ENCODE measurements at regions not wholly inside any gene's neighbourhood (a gene's known extent, or its start where the extent isn't known, plus 50 kb on each side); places are given as distances from the start of the nearest gene placed in this dataset.

GRCh38 chr16:35686595-35686994, 2227.2 kb downstream of the TP53TG3F start:
- DNase-seq = no peak

- no peak for DNase-seq
Measured at GRCh38 chr16:35687071-35687470, 2227.7 kb downstream of the TP53TG3F start.

GRCh38 chr16:35687781-35688180, 2228.4 kb downstream of the TP53TG3F start:
- DNase-seq = no peak

- DNase-seq = no peak
Measured at GRCh38 chr16:35689764-35690163, 2230.4 kb downstream of the TP53TG3F start.

- no peak for DNase-seq
Measured at GRCh38 chr16:35690413-35690812, 2231.0 kb downstream of the TP53TG3F start.

- DNase-seq = no peak
Measured at GRCh38 chr16:35691057-35691456, 2231.6 kb downstream of the TP53TG3F start.

GRCh38 chr16:35692824-35693223, 2233.4 kb downstream of the TP53TG3F start:
- no peak for DNase-seq

- no peak for DNase-seq
Measured at GRCh38 chr16:35706901-35707300, 2247.5 kb downstream of the TP53TG3F start.

GRCh38 chr16:35711435-35711834, 2252.0 kb downstream of the TP53TG3F start:
- no peak for DNase-seq

GRCh38 chr16:35711958-35712357, 2252.5 kb downstream of the TP53TG3F start:
- no peak for DNase-seq

- DNase-seq = no peak
Measured at GRCh38 chr16:35713762-35714650, 2254.6 kb downstream of the TP53TG3F start.

- DNase-seq = no peak
Measured at GRCh38 chr16:35714665-35715064, 2255.3 kb downstream of the TP53TG3F start.

- no peak for DNase-seq
Measured at GRCh38 chr16:35724551-35724950, 2265.1 kb downstream of the TP53TG3F start.

- DNase-seq = no peak
Measured at GRCh38 chr16:35725949-35726348, 2266.5 kb downstream of the TP53TG3F start.

- DNase-seq = no peak
Measured at GRCh38 chr16:35730251-35730650, 2270.8 kb downstream of the TP53TG3F start.

GRCh38 chr16:35731341-35732040, 2272.1 kb downstream of the TP53TG3F start:
- DNase-seq = no peak

GRCh38 chr16:35732046-35732810, 2272.8 kb downstream of the TP53TG3F start:
- no peak for DNase-seq

GRCh38 chr16:35733278-35733965, 2274.0 kb downstream of the TP53TG3F start:
- DNase-seq = no peak

GRCh38 chr16:35733971-35734702, 2274.7 kb downstream of the TP53TG3F start:
- no peak for DNase-seq

- no peak for DNase-seq
Measured at GRCh38 chr16:35734728-35735402, 2275.5 kb downstream of the TP53TG3F start.
